Upper lobe of left lung (tissue), 4 donors: ENCODE measurements at regions not wholly inside any gene's neighbourhood (a gene's known extent, or its start where the extent isn't known, plus 50 kb on each side); places are given as distances from the start of the nearest gene placed in this dataset.

Experiments
- EP300 ChIP-seq, 4 donors: sonication (generic); formaldehyde crosslinking; IDR thresholded peaks; one replicate each; pipeline ENCODE4 v1.5.1; 2017; ENCODE audit warnings: antibody characterized with exemption in 4 of 4, control low read depth in 2 of 4
- POLR2A ChIP-seq, 4 donors: fragments of 450-650 bp; IDR thresholded peaks; one replicate each; pipeline ENCODE4 v1.5.1; 2016 to 2017; ENCODE audit warnings: antibody characterized with exemption in 4 of 4, mild to moderate bottlenecking in 2 of 4
- POLR2AphosphoS5 ChIP-seq, 2 donors: sonication (generic); formaldehyde crosslinking; IDR thresholded peaks; one replicate each; pipeline ENCODE4 v1.5.1; 2017; ENCODE audit warnings: antibody characterized with exemption in 2 of 2
- TF ChIP-seq, protein P1 (sequence below), 6 experiments: fragments of 450-650 bp in 4 of 6; fragments of 200-600 bp in 2 of 6; sonication (generic) in 2 of 6; IDR thresholded peaks; one replicate each; pipeline ENCODE4 v1.5.1; 2016 to 2019; ENCODE audit warnings: antibody characterized with exemption in 6 of 6

DNA sequence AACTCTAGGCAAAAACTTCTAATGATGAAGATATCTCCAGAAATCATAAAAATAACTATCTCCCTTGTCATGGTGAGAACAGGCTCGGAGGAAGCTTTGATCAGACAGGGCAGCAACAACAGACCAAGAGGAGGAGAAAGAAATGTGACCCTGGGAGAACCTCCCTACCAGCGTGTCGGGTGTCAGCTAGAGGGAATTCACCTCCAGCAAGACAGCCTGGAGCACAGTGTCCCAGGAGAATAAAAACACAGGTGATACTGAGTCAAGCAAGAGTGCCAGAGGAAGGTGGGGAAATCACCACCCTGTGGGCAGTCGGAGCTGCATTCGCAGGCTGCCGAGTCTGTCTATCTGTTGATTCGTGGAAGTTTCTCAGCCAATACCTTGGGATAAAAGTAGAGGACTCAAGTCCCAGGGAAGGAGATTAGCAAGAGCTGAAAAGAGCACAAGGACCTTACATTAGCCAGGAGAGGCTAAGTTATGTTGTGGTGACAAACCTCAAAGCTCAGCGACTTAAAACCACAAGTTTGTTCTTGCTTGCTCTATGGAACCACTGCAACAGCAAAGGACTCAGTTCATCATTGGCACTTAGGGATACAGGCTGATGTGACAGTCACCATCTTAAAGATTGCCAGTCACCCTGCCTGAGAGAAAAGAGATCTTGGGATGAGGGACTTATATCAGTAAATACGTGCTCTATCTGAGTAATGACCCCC, 598.3 kb downstream of the CCDC171 start:
- no peak for TF ChIP-seq POLR2A (IDR thresholded peaks at IDR 0.05)
- TF ChIP-seq, protein P1, sequence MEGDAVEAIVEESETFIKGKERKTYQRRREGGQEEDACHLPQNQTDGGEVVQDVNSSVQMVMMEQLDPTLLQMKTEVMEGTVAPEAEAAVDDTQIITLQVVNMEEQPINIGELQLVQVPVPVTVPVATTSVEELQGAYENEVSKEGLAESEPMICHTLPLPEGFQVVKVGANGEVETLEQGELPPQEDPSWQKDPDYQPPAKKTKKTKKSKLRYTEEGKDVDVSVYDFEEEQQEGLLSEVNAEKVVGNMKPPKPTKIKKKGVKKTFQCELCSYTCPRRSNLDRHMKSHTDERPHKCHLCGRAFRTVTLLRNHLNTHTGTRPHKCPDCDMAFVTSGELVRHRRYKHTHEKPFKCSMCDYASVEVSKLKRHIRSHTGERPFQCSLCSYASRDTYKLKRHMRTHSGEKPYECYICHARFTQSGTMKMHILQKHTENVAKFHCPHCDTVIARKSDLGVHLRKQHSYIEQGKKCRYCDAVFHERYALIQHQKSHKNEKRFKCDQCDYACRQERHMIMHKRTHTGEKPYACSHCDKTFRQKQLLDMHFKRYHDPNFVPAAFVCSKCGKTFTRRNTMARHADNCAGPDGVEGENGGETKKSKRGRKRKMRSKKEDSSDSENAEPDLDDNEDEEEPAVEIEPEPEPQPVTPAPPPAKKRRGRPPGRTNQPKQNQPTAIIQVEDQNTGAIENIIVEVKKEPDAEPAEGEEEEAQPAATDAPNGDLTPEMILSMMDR (IDR thresholded peaks at IDR 0.05): no peak
- TF ChIP-seq POLR2AphosphoS5 (IDR thresholded peaks at IDR 0.05): no peak
- no peak for TF ChIP-seq EP300 (IDR thresholded peaks at IDR 0.05)
